ENCODE measurements at regions not wholly inside any gene's neighbourhood (a gene's known extent, or its start where the extent isn't known, plus 50 kb on each side); places are given as distances from the start of the nearest gene placed in this dataset.

- no peak for TF ChIP-seq CTCF (IDR thresholded peaks at IDR 0.05)
- Histone ChIP-seq H3K27ac (no peak overlapping the region), H3K4me1 (no peaks in the 10 kb centered on the region), H3K9me3 (no peaks in the 10 kb centered on the region), H3K36me3 (no peaks in the 10 kb centered on the region), H3K27me3 (no peaks in the 10 kb centered on the region), H3K4me3 (no peak overlapping the region)
- intact Hi-C loops (cut with DNase I) = no loop called here
- ATAC-seq = no peak
- no peak for DNase-seq
Measured at GRCh38 chr18:44458777-44459176, 221.9 kb upstream of the SETBP1 start.

- ATAC-seq (peak; percentile 27), DNase-seq (no peak)
- intact Hi-C loops (cut with DNase I) = no loop called here
- H3K36me3 ChIP-seq = no peaks in the 10 kb centered on the region
- H3K27me3 ChIP-seq = no peaks in the 10 kb centered on the region
- no peak for TF ChIP-seq CTCF (IDR thresholded peaks at IDR 0.05)
- H3K4me3 ChIP-seq = no peak overlapping the region
- no peak overlapping the region for H3K27ac ChIP-seq
- no peaks in the 10 kb centered on the region for H3K9me3 ChIP-seq
- H3K4me1 ChIP-seq = no peaks in the 10 kb centered on the region
Measured at GRCh38 chr18:44464398-44465180, 216.1 kb upstream of the SETBP1 start.

DNA sequence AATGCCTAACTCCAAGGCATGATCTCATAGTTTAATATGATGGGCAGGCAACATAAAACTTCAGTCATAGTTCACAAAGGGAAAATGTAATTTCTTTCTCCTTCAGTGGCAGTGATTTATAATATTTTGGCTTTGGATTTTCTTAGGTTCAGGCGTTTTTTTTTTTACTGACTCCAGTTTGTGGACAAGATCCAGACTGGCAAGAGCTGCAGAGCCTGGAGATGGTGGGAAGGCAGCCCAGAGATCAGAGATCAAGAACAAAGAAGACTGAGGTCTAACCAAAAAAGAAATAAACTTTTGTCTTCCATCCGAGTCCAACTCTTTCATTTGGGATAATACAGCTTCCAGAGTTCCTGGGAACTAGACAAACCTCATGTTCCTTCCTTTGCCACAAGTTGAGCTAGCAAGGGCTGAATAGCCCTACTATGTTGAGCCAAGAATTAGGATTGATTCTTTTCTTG lies 215.3 kb upstream of the SETBP1 start:
- Histone ChIP-seq H3K4me3 (no peak overlapping the region), H3K27ac (no peak overlapping the region), H3K4me1 (no peaks in the 10 kb centered on the region), H3K9me3 (no peaks in the 10 kb centered on the region), H3K36me3 (no peaks in the 10 kb centered on the region), H3K27me3 (no peaks in the 10 kb centered on the region)
- ATAC-seq (no peak), DNase-seq (no peak)
- TF ChIP-seq CTCF (IDR thresholded peaks at IDR 0.05) = no peak
- intact Hi-C loops (cut with DNase I) = no loop called here

GRCh38 chr18:44466997-44467396 lies 213.7 kb upstream of the SETBP1 start:
- TF ChIP-seq CTCF (IDR thresholded peaks at IDR 0.05) = no peak
- no peaks in the 10 kb centered on the region for H3K36me3 ChIP-seq
- H3K4me1 ChIP-seq = no peaks in the 10 kb centered on the region
- DNase-seq (no peak), ATAC-seq (no peak)
- H3K4me3 ChIP-seq = no peak overlapping the region
- H3K27me3 ChIP-seq = no peaks in the 10 kb centered on the region
- no peak overlapping the region for H3K27ac ChIP-seq
- no peaks in the 10 kb centered on the region for H3K9me3 ChIP-seq
- intact Hi-C loops (cut with DNase I) = no loop called here

GRCh38 chr18:44467718-44468117 lies 213.0 kb upstream of the SETBP1 start:
- TF ChIP-seq CTCF (IDR thresholded peaks at IDR 0.05) = no peak
- DNase-seq (no peak), ATAC-seq (no peak)
- no peaks in the 10 kb centered on the region for H3K4me1 ChIP-seq
- intact Hi-C loops (cut with DNase I) = no loop called here
- no peak overlapping the region for H3K27ac ChIP-seq
- no peaks in the 10 kb centered on the region for H3K36me3 ChIP-seq
- H3K9me3 ChIP-seq = no peaks in the 10 kb centered on the region
- no peak overlapping the region for H3K4me3 ChIP-seq
- no peaks in the 10 kb centered on the region for H3K27me3 ChIP-seq

All from upper lobe of right lung (tissue), 1 donor.